C4-2B (cell line): ENCODE measurements at regions not wholly inside any gene's neighbourhood (a gene's known extent, or its start where the extent isn't known, plus 50 kb on each side); places are given as distances from the start of the nearest gene placed in this dataset.

Experiments
- ZFX ChIP-seq: fragments of 450-650 bp; IDR thresholded peaks from 2 replicates; pipeline ENCODE4 v1.6.1; 2017
- TF ChIP-seq, protein P1 (sequence below): fragments of 450-650 bp; conservative IDR thresholded peaks from 2 replicates; pipeline ENCODE4 v1.5.1; 2017; ENCODE audit warnings: mild to moderate bottlenecking

DNA sequence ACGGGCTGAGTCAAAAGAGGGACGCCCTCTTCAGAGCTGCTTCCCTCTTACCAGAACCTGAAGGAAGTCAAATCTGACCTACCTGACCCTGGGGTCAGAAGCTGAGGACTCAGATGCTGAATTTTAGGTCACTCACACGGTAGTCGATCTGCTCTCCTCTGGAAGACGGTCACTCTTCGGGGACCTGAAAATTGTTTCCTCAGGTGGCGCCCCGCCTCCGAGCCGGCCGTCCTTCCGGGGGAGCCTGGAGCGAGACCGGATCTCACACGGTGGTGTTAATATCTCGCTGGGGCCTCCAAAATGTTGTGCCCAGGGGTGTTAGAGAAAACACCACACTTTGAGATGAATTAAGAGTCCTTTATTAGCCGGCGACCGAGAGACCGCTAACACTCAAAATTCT lies 737.2 kb downstream of the SI start:
- TF ChIP-seq, protein P1, sequence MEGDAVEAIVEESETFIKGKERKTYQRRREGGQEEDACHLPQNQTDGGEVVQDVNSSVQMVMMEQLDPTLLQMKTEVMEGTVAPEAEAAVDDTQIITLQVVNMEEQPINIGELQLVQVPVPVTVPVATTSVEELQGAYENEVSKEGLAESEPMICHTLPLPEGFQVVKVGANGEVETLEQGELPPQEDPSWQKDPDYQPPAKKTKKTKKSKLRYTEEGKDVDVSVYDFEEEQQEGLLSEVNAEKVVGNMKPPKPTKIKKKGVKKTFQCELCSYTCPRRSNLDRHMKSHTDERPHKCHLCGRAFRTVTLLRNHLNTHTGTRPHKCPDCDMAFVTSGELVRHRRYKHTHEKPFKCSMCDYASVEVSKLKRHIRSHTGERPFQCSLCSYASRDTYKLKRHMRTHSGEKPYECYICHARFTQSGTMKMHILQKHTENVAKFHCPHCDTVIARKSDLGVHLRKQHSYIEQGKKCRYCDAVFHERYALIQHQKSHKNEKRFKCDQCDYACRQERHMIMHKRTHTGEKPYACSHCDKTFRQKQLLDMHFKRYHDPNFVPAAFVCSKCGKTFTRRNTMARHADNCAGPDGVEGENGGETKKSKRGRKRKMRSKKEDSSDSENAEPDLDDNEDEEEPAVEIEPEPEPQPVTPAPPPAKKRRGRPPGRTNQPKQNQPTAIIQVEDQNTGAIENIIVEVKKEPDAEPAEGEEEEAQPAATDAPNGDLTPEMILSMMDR = no peak
- no peak for TF ChIP-seq ZFX
